Spinal cord (tissue), 9 donors: ENCODE measurements at regions not wholly inside any gene's neighbourhood (a gene's known extent, or its start where the extent isn't known, plus 50 kb on each side); places are given as distances from the start of the nearest gene placed in this dataset.

ENCODE experiments used
- DNase-seq, 6 donors: peaks; one replicate each; pipeline versions ENCODE4 v3.0.0 to v3.0.0-alpha.2; 2013 to 2015; ENCODE audit warnings: low spot score in 6 of 6, low read depth in 4 of 6
- H3K27ac ChIP-seq: one replicate; pipeline ENCODE4 v1.5.1; 2013; ENCODE audit warnings: low read depth, low read length, control low read depth
- H3K27me3 ChIP-seq: one replicate; pipeline ENCODE4 v1.6.1; 2013; ENCODE audit warnings: low read length; ENCODE audit not compliant: control insufficient read depth, insufficient read depth
- H3K36me3 ChIP-seq: one replicate; pipeline ENCODE4 v1.6.1; 2013; ENCODE audit warnings: low read length; ENCODE audit not compliant: control insufficient read depth, insufficient read depth
- H3K4me1 ChIP-seq: one replicate; pipeline ENCODE4 v1.6.1; 2013; ENCODE audit warnings: low read length; ENCODE audit not compliant: control insufficient read depth, insufficient read depth
- H3K4me3 ChIP-seq: one replicate; pipeline ENCODE4 v1.5.1; 2013; ENCODE audit warnings: low read depth, low read length, control low read depth
- H3K9me3 ChIP-seq: one replicate; pipeline ENCODE4 v1.6.1; 2013; ENCODE audit warnings: low read length; ENCODE audit not compliant: control insufficient read depth, insufficient read depth
- WGBS: methylation state at CpG from one replicate; pipeline ENCODE4 v1.1.5; 2013; ENCODE audit warnings: missing lambda C conversion rate; ENCODE audit not compliant: insufficient coverage; 5-methylcytosine and 5-hydroxymethylcytosine counted together
- donor health status: healthy.

- WGBS = 52% methylated on average over 3 of the region's 5 CpGs
- DNase-seq = no peak
- Histone ChIP-seq H3K36me3 (no peaks in the 10 kb centered on the region), H3K27ac (no peak overlapping the region), H3K4me1 (no peaks in the 10 kb centered on the region), H3K9me3 (no peaks in the 10 kb centered on the region), H3K27me3 (peaks cover 2% of the 10 kb centered on the region), H3K4me3 (no peak overlapping the region)
Measured at GRCh38 chr3:127119693-127120464, 73.1 kb upstream of the PRR23E start.

GRCh38 chr3:127120851-127121647 lies 71.9 kb upstream of the PRR23E start:
- Histone ChIP-seq H3K27me3 (peaks cover 2% of the 10 kb centered on the region), H3K36me3 (no peaks in the 10 kb centered on the region), H3K4me3 (no peak overlapping the region), H3K9me3 (no peaks in the 10 kb centered on the region), H3K27ac (no peak overlapping the region), H3K4me1 (no peaks in the 10 kb centered on the region)
- WGBS = 92% methylated on average over 12 of the region's 13 CpGs
- DNase-seq = no peak

- no peak overlapping the region for H3K4me3 ChIP-seq
- no peaks in the 10 kb centered on the region for H3K4me1 ChIP-seq
- H3K27ac ChIP-seq = no peak overlapping the region
- DNase-seq = no peak
- H3K36me3 ChIP-seq = no peaks in the 10 kb centered on the region
- WGBS = 100% methylated on average over 1 of the region's 1 CpG
- H3K9me3 ChIP-seq = no peaks in the 10 kb centered on the region
- peaks cover 2% of the 10 kb centered on the region for H3K27me3 ChIP-seq
Measured at GRCh38 chr3:127121885-127122284, 71.0 kb upstream of the PRR23E start.

GRCh38 chr3:127123533-127123932 lies 69.4 kb upstream of the PRR23E start:
- Histone ChIP-seq H3K27ac (no peak overlapping the region), H3K4me3 (no peak overlapping the region), H3K4me1 (no peaks in the 10 kb centered on the region), H3K9me3 (no peaks in the 10 kb centered on the region), H3K36me3 (no peaks in the 10 kb centered on the region), H3K27me3 (peaks cover 2% of the 10 kb centered on the region)
- no peak for DNase-seq
- WGBS = 61% methylated on average over 2 of the region's 2 CpGs

GRCh38 chr3:127124120-127124519 lies 68.8 kb upstream of the PRR23E start:
- Histone ChIP-seq H3K4me3 (no peak overlapping the region), H3K27ac (no peak overlapping the region), H3K27me3 (peaks cover 2% of the 10 kb centered on the region), H3K4me1 (no peaks in the 10 kb centered on the region), H3K36me3 (no peaks in the 10 kb centered on the region), H3K9me3 (no peaks in the 10 kb centered on the region)
- no CpG with 5 or more reads among the region's 4 CpGs for WGBS
- DNase-seq = no peak

GRCh38 chr3:127131424-127132170 lies 61.3 kb upstream of the PRR23E start:
- Histone ChIP-seq H3K9me3 (no peaks in the 10 kb centered on the region), H3K4me3 (no peak overlapping the region), H3K27ac (no peak overlapping the region), H3K27me3 (peaks cover 24% of the 10 kb centered on the region), H3K4me1 (peaks cover 28% of the 10 kb centered on the region), H3K36me3 (no peaks in the 10 kb centered on the region)
- WGBS = 87% methylated on average over 6 of the region's 10 CpGs
- DNase-seq = no peak

- H3K36me3 ChIP-seq = no peaks in the 10 kb centered on the region
- H3K27me3 ChIP-seq = peaks cover 24% of the 10 kb centered on the region
- no peaks in the 10 kb centered on the region for H3K9me3 ChIP-seq
- peaks cover 30% of the 10 kb centered on the region for H3K4me1 ChIP-seq
- WGBS = 56% methylated on average over 5 of the region's 5 CpGs
- DNase-seq = peak in 1 of 6 donors; percentile 34
- H3K4me3 ChIP-seq = no peak overlapping the region
- H3K27ac ChIP-seq = no peak overlapping the region
Measured at GRCh38 chr3:127132876-127133275, 60.1 kb upstream of the PRR23E start.

- no peaks in the 10 kb centered on the region for H3K36me3 ChIP-seq
- no peak overlapping the region for H3K4me3 ChIP-seq
- no peaks in the 10 kb centered on the region for H3K9me3 ChIP-seq
- H3K4me1 ChIP-seq = peaks cover 41% of the 10 kb centered on the region
- 97% methylated on average over 5 of the region's 5 CpGs for WGBS
- no peak overlapping the region for H3K27ac ChIP-seq
- peaks cover 24% of the 10 kb centered on the region for H3K27me3 ChIP-seq
- DNase-seq = no peak
Measured at GRCh38 chr3:127133971-127134370, 59.0 kb upstream of the PRR23E start.

- H3K27me3 ChIP-seq = peaks cover 24% of the 10 kb centered on the region
- no peak for DNase-seq
- no peak overlapping the region for H3K27ac ChIP-seq
- no peaks in the 10 kb centered on the region for H3K36me3 ChIP-seq
- WGBS = 73% methylated on average over 7 of the region's 7 CpGs
- no peak overlapping the region for H3K4me3 ChIP-seq
- H3K4me1 ChIP-seq = peaks cover 41% of the 10 kb centered on the region
- no peaks in the 10 kb centered on the region for H3K9me3 ChIP-seq
Measured at GRCh38 chr3:127134466-127134865, 58.5 kb upstream of the PRR23E start.
